ENCODE measurements at regions not wholly inside any gene's neighbourhood (a gene's known extent, or its start where the extent isn't known, plus 50 kb on each side); places are given as distances from the start of the nearest gene placed in this dataset.

DNA sequence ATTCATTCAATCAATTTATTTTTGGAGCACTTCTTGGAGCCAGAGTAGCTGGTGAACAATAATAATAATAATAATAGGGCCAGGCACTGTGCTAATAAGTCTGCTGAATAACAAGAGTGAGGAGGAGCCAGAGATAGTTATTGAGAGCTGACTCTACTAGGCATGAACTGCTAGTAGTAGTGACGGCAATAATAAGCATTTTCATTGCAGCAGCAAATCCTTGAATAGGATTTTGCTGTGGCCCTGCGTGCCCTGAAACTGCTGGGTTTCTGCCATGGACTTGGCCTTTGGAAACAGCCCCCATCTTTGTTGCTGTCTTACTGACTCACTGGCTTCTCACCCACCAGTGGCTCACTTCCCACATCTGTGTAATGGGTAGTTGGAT is 545.9 kb downstream of the MIAT start:
- no CpG with 5 or more reads among the region's 2 CpGs for WGBS (ENCODE audit: extremely low coverage, insufficient read length, low lambda C conversion rate)
- no peaks in the 10 kb centered on the region for H3K36me3 Mint-ChIP-seq (ENCODE audit: insufficient read depth in 1 of 3, low read depth in 3 of 3)
- H3K27ac ChIP-seq (ENCODE audit: insufficient read length, low read depth, low read length) = no peak overlapping the region
- H4K91ac ChIP-seq (ENCODE audit: insufficient read length, low read depth, low read length) = no peak overlapping the region
- DNase-seq = no peak
- H2BK20ac ChIP-seq (ENCODE audit: low read depth, low read length, poor library complexity, severe bottlenecking) = no peak overlapping the region
- no peak overlapping the region for H3K9ac ChIP-seq (ENCODE audit: extremely low read depth, insufficient read length, low read length)
- H4K8ac ChIP-seq (replicated peaks; ENCODE audit: insufficient read length, low read depth, low read length) = no peak overlapping the region
- H3K4me2 ChIP-seq (ENCODE audit: insufficient read depth, insufficient read length, low read length) = peak overlapping the region; percentile 28
- H3K27me3 ChIP-seq (ENCODE audit: insufficient read depth, low read length) = no peaks in the 10 kb centered on the region
- H3K23me2 ChIP-seq (ENCODE audit: insufficient read length, low read depth, low read length, poor library complexity, severe bottlenecking) = no peaks in the 10 kb centered on the region
- no peak overlapping the region for H2BK120ac ChIP-seq (ENCODE audit: low read depth, low read length, poor library complexity, severe bottlenecking)
- H3K4ac ChIP-seq (ENCODE audit: low read depth, low read length) = no peak overlapping the region
- no peak overlapping the region for H2BK12ac ChIP-seq (ENCODE audit: insufficient read length, low read depth, low read length)
- no peak overlapping the region for H3T11ph ChIP-seq (ENCODE audit: low read length)
- H2AK5ac ChIP-seq (ENCODE audit: insufficient read length, low read length) = no peak overlapping the region
- H4K20me1 ChIP-seq (ENCODE audit: control insufficient read depth, insufficient read depth, insufficient read length) = no peaks in the 10 kb centered on the region
- TF ChIP-seq, protein P1, sequence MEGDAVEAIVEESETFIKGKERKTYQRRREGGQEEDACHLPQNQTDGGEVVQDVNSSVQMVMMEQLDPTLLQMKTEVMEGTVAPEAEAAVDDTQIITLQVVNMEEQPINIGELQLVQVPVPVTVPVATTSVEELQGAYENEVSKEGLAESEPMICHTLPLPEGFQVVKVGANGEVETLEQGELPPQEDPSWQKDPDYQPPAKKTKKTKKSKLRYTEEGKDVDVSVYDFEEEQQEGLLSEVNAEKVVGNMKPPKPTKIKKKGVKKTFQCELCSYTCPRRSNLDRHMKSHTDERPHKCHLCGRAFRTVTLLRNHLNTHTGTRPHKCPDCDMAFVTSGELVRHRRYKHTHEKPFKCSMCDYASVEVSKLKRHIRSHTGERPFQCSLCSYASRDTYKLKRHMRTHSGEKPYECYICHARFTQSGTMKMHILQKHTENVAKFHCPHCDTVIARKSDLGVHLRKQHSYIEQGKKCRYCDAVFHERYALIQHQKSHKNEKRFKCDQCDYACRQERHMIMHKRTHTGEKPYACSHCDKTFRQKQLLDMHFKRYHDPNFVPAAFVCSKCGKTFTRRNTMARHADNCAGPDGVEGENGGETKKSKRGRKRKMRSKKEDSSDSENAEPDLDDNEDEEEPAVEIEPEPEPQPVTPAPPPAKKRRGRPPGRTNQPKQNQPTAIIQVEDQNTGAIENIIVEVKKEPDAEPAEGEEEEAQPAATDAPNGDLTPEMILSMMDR (conservative IDR thresholded peaks at IDR 0.05) = no peak
- H3K27me3 Mint-ChIP-seq (ENCODE audit: low read depth) = peaks cover 2% of the 10 kb centered on the region
- no peaks in the 10 kb centered on the region; a peak in 1 of 5 replicates for H3K9me3 Mint-ChIP-seq
- no peaks in the 10 kb centered on the region for H3K79me2 ChIP-seq (ENCODE audit: insufficient read depth, low read length)
- no peak overlapping the region for H3K14ac ChIP-seq (ENCODE audit: insufficient read depth, low read length)
- no peak overlapping the region; a peak in 1 of 7 replicates for H3K27ac Mint-ChIP-seq
- H3K56ac ChIP-seq (ENCODE audit: insufficient read length, low read depth, low read length) = no peak overlapping the region
- no peak overlapping the region for H3K18ac ChIP-seq (ENCODE audit: insufficient read length, low read depth, low read length)
- H2AFZ ChIP-seq (ENCODE audit: low read length) = no peak overlapping the region
- H3K9me3 ChIP-seq (ENCODE audit: control insufficient read depth, low read depth, low read length) = no peaks in the 10 kb centered on the region
- H3K4me1 ChIP-seq (ENCODE audit: insufficient read depth, low read length) = peaks cover 2% of the 10 kb centered on the region; the same call in 1 of the 2 replicates
- no peak overlapping the region for H4K5ac ChIP-seq (ENCODE audit: insufficient read length, low read depth, low read length)
- H2BK5ac ChIP-seq (ENCODE audit: insufficient read length, low read length) = no peak overlapping the region
- H3K79me1 ChIP-seq (ENCODE audit: insufficient read depth, low read depth, low read length, poor library complexity, severe bottlenecking) = no peaks in the 10 kb centered on the region
- no peak overlapping the region for H2BK15ac ChIP-seq (ENCODE audit: low read depth, low read length)
- H3K4me3 Mint-ChIP-seq = no peak overlapping the region
- peaks cover 27 to 34% of the 10 kb centered on the region in 2 experiments for H3K4me1 Mint-ChIP-seq
- no peak overlapping the region for H3K23ac ChIP-seq (ENCODE audit: insufficient read length, low read depth, low read length)
